Erythroblast (primary cell): ENCODE measurements at regions not wholly inside any gene's neighbourhood (a gene's known extent, or its start where the extent isn't known, plus 50 kb on each side); places are given as distances from the start of the nearest gene placed in this dataset.

Experiments used
- GATA1 ChIP-seq: IDR thresholded peaks from 2 replicates; pipeline ENCODE4 v1.6.1; 2011; ENCODE audit warnings: low read depth, mild to moderate bottlenecking, control low read depth, low read length, moderate library complexity
- POLR2A ChIP-seq: IDR thresholded peaks from 2 replicates; pipeline ENCODE4 v1.6.1; 2011; ENCODE audit warnings: mild to moderate bottlenecking, low read length

DNA sequence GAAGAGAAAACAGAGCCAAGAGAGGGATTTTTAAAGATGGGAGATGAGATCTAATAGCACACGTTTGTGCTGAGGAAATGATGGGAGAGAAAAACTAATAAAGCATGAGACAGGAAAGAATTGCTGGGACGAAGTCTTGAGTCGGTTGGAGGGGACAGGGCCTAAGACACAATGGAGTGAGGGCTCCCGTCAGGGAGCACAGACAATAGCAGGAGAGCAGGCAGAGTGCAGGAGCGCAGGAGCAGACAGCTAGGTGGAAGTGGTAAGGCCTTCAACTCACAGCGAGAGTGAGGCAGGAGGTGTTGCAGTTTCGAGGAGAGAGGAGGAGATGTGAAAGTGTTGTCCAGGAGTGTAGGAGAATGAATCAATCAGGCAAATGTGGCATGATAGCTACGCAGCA is 59.9 kb upstream of the SOX13 start:
- TF ChIP-seq POLR2A (no peak), GATA1 (no peak)
